Urinary bladder (tissue), 3 donors: ENCODE measurements at regions not wholly inside any gene's neighbourhood (a gene's known extent, or its start where the extent isn't known, plus 50 kb on each side); places are given as distances from the start of the nearest gene placed in this dataset.

ENCODE experiments used
- DNase-seq: peaks from one replicate; pipeline ENCODE4 v3.0.0-alpha.2; 2015; ENCODE audit errors: extremely low spot score
- H3K27ac ChIP-seq: one replicate; pipeline ENCODE4 v1.5.1; 2013; ENCODE audit warnings: low read depth, mild to moderate bottlenecking, moderate library complexity
- H3K36me3 ChIP-seq: one replicate; pipeline ENCODE4 v1.6.1; 2013; ENCODE audit warnings: mild to moderate bottlenecking, moderate library complexity; ENCODE audit not compliant: insufficient read depth
- H3K4me1 ChIP-seq: one replicate; pipeline ENCODE4 v1.6.1; 2013; ENCODE audit warnings: mild to moderate bottlenecking, moderate library complexity; ENCODE audit not compliant: insufficient read depth
- H3K4me3 ChIP-seq: one replicate; pipeline ENCODE4 v1.5.1; 2013; ENCODE audit warnings: low read depth, low read length
- WGBS: extraction: QIAGEN DNeasy Blood & Tissue Kit; methylation state at CpG from one replicate; pipeline ENCODE4 v1.1.7; 2013; 5-methylcytosine and 5-hydroxymethylcytosine counted together
- donor health status: healthy with polysubstance abuse.
- donor health status: healthy.

GRCh38 chr10:118108194-118109026, 61.7 kb upstream of the RAB11FIP2 start:
- no peaks in the 10 kb centered on the region for H3K36me3 ChIP-seq
- DNase-seq: peak; percentile 15
- WGBS: 31% methylated on average over 20 of the region's 20 CpGs
- H3K4me3 ChIP-seq: no peak overlapping the region
- no peaks in the 10 kb centered on the region for H3K4me1 ChIP-seq
- no peak overlapping the region for H3K27ac ChIP-seq

- Histone ChIP-seq H3K36me3 (no peaks in the 10 kb centered on the region), H3K27ac (no peak overlapping the region), H3K4me3 (no peak overlapping the region), H3K4me1 (no peaks in the 10 kb centered on the region)
- DNase-seq: no peak
- WGBS: 89% methylated on average over 2 of the region's 2 CpGs
Observed at GRCh38 chr10:118107541-118107940, 60.8 kb upstream of the RAB11FIP2 start.

- Histone ChIP-seq H3K4me3 (no peak overlapping the region), H3K4me1 (no peaks in the 10 kb centered on the region), H3K27ac (no peak overlapping the region), H3K36me3 (no peaks in the 10 kb centered on the region)
- DNase-seq: no peak
- WGBS: 91% methylated on average over 1 of the region's 1 CpG
Observed at GRCh38 chr10:118107040-118107439, 60.3 kb upstream of the RAB11FIP2 start.

GRCh38 chr10:118106426-118106825, 59.7 kb upstream of the RAB11FIP2 start:
- DNase-seq: no peak
- WGBS: 67% methylated on average over 3 of the region's 3 CpGs
- no peak overlapping the region for H3K4me3 ChIP-seq
- no peak overlapping the region for H3K27ac ChIP-seq
- no peaks in the 10 kb centered on the region for H3K4me1 ChIP-seq
- H3K36me3 ChIP-seq: no peaks in the 10 kb centered on the region

DNA sequence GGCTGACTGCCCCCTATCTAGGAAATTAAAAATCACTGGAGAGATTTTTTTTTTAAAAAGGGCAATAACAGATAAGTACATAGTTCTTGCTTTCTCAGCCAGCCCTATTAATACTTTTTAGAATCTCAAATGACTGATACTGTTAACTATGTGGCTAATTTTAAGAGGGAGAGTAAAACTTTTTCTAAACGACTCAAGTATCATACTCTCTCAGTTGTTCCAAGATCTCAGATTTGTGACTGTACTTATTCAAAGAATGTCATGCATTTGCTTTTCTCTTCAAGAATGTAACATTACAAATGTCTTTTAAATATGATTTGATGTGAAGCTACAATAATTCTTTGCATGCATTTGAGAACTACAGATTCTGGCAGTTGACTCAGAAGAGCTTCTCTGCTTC, 55.4 kb upstream of the RAB11FIP2 start:
- 31% methylated on average over 1 of the region's 1 CpG for whole genome bisulfite sequencing

DNA sequence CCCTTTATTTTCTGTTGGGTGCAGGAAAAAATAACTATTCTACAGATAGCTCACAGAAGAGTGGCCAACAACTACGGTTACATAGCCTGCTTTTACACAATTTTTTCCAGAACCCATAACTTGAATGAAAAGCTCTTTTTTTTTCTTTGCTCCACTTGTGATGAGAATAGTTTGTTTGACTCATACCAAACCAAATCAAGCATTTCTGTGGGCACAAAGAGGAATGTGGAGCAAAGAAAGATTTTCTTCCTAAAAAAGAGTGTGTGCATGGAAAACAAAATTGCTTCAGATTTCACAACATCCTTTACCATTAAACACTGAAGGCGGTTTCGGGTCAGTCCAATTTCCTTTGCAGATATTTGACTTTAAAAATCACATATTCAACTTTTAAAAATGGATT, 54.8 kb upstream of the RAB11FIP2 start:
- no peak overlapping the region for H3K4me3 ChIP-seq
- H3K27ac ChIP-seq: no peak overlapping the region
- 79% methylated on average over 3 of the region's 3 CpGs for WGBS
- H3K36me3 ChIP-seq: no peaks in the 10 kb centered on the region
- DNase-seq: no peak
- no peaks in the 10 kb centered on the region for H3K4me1 ChIP-seq

More for the DNA sequence above, 55.4 kb upstream of the RAB11FIP2 start:
- H3K4me1 ChIP-seq: no peaks in the 10 kb centered on the region
- no peak overlapping the region for H3K4me3 ChIP-seq
- no peak overlapping the region for H3K27ac ChIP-seq
- H3K36me3 ChIP-seq: no peaks in the 10 kb centered on the region
- no peak for DNase-seq
